Hematopoietic multipotent progenitor cell treated with erythropoietin and hydrocortisone succinate and interleukin-3 and kit ligand, for 8 days (in vitro differentiated cells): ENCODE measurements at regions not wholly inside any gene's neighbourhood (a gene's known extent, or its start where the extent isn't known, plus 50 kb on each side); places are given as distances from the start of the nearest gene placed in this dataset.
"Not testable (repeated sequence)": the region's sequence is repeated elsewhere in the genome, so short reads cannot be mapped to it uniquely, and the experiment has no call there.

Experiments used
- DNase-seq: peaks from one replicate; pipeline ENCODE4 v3.0.0-alpha.2; 2015

- no peak for DNase-seq
Observed at GRCh38 chr3:21898316-21898715, 147.3 kb upstream of the ZNF385D start.

DNA sequence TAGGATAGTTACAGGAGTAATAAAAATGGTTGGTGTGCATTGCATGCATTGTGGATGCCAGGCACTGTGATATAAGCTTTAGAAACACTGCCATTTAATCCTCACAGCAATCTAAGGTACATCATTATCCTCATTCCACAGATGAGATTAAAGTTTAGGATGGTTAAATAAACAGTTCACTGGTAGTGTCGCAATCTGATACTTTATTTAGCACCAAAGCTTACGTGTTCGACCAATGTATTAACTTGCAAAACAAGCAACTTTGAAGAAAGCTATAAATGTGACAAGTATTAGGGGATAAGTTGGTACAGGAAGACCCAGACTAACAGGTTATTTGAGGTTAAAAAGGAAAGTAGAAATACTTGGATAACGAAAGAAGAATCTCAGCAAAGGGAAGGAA, 150.5 kb upstream of the ZNF385D start:
- DNase-seq = no peak

DNA sequence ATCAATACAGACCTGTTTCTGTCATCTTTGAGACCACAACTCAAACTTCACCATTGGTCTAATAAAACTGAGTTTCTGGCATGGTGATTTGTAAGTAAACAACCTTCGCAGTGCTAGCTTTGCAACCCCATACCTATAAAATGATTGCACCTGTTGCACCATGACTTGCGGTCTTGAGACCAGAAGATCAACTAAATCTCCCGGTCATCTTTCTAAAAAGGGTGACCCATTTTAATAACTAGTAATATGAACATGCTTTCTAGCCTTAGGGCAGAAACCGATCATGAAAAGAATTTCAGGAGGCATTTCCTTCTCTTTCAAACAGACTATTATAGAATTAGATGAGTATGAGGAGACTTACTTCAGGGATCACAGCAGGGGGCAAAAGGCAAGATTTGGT, 151.9 kb upstream of the ZNF385D start:
- DNase-seq = no peak

DNA sequence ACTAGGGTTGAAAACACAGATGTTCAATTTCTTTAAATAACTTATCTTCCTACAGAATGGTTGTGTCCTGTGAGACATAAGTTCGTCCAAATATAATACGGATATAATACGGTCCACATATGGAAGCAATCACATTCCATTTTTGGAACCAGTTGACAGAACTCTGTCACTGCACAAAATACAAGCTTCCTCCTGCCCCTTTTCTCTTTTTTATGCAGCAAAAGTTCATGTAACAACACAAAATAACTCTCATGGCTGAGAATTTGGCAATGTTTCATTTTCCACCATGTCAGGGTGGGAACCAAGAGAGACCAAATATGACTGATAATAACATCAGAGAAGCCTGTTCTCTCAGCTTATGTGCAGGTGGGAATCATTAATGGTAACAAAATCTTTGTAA, 158.1 kb upstream of the ZNF385D start:
- DNase-seq = no peak

- DNase-seq = no peak
Observed at GRCh38 chr3:21912711-21913110, 161.7 kb upstream of the ZNF385D start.

- no peak for DNase-seq
Observed at GRCh38 chr3:21913791-21914190, 162.8 kb upstream of the ZNF385D start.

- DNase-seq = no peak
Observed at GRCh38 chr3:21914451-21914850, 163.4 kb upstream of the ZNF385D start.

GRCh38 chr3:21919383-21919782, 168.4 kb upstream of the ZNF385D start:
- no peak for DNase-seq

- DNase-seq = no peak
Observed at GRCh38 chr3:21920421-21920861, 169.4 kb upstream of the ZNF385D start.

- DNase-seq = not testable (repeated sequence)
Observed at GRCh38 chr3:21923156-21923555, 172.1 kb upstream of the ZNF385D start.

- DNase-seq = no peak
Observed at GRCh38 chr3:21927261-21927660, 176.3 kb upstream of the ZNF385D start.

DNA sequence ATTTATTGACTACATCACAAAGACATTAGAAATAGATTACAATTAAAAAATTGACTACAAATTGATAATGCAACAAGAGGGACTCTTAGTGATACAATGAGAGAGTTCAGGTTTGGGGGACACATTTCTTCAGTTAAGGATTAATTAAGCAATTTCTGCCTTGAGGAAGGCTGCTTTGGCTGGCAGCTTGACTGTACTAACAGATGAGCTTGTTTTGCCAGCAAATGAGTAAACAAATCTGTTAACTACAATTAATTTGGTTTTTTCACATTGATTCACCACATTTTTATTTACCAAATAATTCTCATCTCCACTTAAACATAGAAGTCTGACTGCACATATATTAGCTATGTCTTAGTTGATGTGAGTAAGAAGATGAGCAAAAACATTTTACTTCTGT, 183.6 kb upstream of the ZNF385D start:
- DNase-seq = no peak

DNA sequence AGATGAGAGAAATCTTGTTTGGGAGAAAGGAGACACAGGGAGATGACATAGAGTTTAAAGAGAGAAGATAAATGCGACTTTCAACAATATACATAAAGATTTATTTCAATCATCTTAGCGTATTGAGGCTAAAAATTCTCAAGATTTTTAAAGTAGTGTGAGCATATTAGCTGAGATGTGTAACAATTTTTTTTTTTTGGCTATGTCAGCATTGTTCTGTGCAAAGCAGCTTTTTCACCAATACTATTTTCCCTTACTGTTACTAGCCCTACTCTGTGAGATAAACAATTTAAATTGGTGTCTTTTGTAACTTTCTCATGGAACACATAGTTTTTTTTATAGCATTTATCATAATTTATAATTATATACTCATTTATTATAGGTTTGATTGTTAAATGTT, 185.2 kb upstream of the ZNF385D start:
- no peak for DNase-seq

DNA sequence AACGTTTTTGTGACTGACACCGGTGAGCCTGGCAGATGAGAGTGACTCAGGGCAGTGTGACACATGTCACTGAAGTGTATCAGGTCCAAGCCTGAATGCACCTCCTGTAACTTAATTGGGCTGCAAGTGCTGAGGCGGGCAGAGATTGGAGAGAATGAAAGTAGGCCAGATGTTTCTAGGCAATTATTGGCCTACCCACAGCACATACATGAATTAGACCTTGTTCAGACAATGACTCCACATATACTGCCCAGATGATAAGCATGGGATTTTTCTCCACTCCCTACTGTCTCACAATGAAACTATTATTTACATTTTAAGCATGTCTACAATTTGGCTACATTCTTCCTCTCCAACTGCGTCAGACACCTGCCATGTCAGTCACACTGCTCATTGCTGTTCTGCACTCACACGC, 187.3 kb upstream of the ZNF385D start:
- no peak for DNase-seq

- DNase-seq = no peak
Observed at GRCh38 chr3:21942328-21942727, 191.3 kb upstream of the ZNF385D start.

DNA sequence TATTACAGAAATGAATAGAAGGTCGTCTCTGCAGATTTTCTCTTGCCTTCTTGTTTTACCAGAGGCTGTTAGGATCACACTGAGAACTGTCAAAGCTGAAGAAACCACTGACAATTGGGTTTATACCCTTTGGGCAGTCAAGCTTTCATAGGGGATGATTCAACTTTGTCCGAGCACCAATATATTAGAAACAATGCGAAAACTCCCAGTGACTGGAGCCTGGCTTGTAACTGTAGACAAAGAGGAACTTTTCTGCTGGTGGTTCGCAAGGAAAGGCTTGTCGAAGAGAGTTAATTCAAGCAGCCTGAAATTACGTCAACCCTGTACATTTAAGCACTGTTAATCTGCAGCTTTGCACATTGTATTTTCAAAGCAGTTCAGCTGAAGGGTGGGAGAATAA, 193.2 kb upstream of the ZNF385D start:
- no peak for DNase-seq

DNA sequence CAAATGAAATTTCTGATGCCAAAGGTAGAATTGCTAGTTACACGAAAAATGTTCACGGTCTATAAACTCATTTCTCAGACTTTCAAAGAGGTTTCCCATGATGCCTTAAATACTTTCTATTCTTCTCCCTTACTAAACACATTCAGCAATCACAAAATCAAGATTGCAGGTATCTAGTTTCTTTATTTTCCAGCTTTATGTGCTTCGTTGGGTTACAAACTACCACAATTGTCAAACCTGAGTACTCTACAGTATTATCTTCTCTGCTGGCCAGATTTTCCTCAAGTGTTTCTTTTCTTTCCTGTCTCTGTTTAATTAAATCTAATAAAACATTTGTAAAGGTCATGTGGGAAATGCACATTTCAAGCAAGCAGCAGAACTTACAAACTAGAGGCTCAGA, 201.8 kb upstream of the ZNF385D start:
- no peak for DNase-seq

DNA sequence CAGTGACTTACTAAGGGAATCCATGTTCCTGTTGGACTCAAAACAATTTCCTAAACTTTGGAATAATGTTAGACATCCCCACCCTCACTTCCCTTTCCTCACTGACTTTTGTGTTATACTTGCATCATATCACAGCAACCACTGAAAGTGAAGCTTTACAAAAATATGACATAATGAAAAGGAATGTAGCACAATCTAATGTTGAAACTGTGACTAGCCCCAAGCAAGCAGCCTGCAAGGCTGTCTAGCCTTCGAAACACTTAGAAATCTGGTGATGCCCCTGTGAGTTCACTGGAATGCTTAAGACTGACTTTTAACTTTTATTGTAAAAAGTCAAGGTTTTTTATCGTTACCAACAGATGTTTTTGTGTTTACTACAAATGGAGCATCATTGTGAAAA, 203.7 kb upstream of the ZNF385D start:
- DNase-seq = no peak

DNA sequence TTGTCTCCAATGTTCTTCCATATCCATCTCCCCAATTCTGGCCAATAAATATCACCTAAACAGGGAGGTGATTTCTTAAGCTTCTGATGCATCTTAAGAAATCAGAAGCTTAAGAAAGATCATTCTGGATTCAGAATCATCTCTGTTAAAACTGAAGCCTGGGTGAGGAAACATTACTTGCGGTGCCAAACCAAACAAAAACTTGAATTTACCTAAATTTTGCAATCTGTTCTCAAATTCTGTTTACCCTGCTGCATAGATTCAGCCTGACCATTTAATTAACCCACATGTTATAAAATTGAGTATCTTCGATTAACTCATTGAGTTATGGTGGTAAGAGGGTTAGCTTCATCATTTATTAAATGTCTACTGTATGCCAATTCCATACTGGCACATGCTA, 204.4 kb upstream of the ZNF385D start:
- no peak for DNase-seq

GRCh38 chr3:21960033-21960432, 209.0 kb upstream of the ZNF385D start:
- no peak for DNase-seq

- DNase-seq = no peak
Observed at GRCh38 chr3:21962456-21962855, 211.4 kb upstream of the ZNF385D start.

GRCh38 chr3:21966457-21966856, 215.4 kb upstream of the ZNF385D start:
- not testable (repeated sequence) for DNase-seq

- DNase-seq = no peak
Observed at GRCh38 chr3:21979706-21980105, 228.7 kb upstream of the ZNF385D start.

DNA sequence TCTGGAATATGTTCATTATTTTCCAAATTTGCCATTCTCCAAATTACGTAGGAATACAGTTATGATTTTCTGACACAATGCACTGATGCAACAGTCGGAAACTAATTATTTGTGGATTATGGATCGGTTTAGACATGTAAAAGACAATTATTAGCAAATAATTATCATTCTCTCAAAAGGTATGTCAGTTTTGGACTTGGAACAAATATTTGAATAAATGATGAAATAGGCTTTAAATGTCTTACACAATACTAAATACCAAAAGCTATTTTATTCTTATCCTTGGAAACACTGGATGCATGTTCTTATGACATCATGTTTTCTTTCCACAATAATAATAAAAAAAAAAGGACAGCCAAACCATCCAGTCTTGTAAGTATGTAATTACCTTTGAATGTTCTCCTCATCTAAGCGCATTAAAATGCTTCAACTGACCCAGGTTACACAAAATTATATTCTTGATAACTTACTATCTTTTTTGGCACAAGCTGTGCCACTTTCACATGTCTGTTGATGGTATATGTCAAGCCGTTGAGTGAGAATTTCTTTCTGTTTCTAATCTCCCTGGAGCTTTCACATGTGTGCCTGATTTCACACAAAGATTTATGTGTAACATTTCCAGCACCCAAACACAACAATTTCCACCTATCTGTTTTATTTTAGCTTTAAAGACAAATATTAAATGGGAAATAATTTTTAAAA, 238.5 kb upstream of the ZNF385D start:
- no peak for DNase-seq

DNA sequence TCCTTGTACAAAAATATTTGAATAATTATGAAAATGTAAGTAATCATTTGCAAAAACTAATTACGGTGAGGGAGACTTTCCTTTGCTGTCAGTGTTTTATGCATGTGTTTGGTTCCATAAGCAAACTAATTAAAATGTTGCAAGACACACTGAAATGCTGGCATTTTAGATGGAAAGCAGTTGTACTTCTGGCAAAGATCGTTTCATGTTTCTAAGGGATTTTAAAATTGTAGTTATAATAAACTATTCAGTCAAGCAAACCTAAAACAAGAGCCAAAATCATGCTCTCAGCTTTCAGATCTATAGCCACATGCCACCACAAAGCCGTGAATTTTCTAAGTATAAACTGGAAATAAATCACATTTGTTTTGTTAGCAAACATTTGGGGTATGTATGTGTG, 240.1 kb upstream of the ZNF385D start:
- no peak for DNase-seq
